SU-DHL-6 (cell line): ENCODE measurements at regions not wholly inside any gene's neighbourhood (a gene's known extent, or its start where the extent isn't known, plus 50 kb on each side); places are given as distances from the start of the nearest gene placed in this dataset.

Source experiments
- H2AFZ ChIP-seq: fragments of 200-600 bp; sonication (generic); 2 replicates; pipeline ENCODE4 v1.6.1; 2014; ENCODE audit warnings: low read depth, mild to moderate bottlenecking, moderate library complexity, mixed read lengths, antibody characterized with exemption, low read length; ENCODE audit not compliant: severe bottlenecking
- H3F3A ChIP-seq: fragments of 200-600 bp; shearing (Covaris generic); 2 replicates; pipeline ENCODE4 v1.6.0; 2016; ENCODE audit warnings: antibody characterized with exemption, mild to moderate bottlenecking; ENCODE audit not compliant: insufficient read depth
- H3K27ac ChIP-seq: fragments of 200-600 bp; sonication (generic); 2 replicates; pipeline ENCODE4 v1.5.1; 2016; ENCODE audit warnings: low read depth, mild to moderate bottlenecking, low read length, moderate library complexity, mixed read lengths
- H3K27me3 ChIP-seq: fragments of 200-600 bp; sonication (generic), shearing (Covaris generic); 2 replicates; pipeline ENCODE4 v1.6.0; 2014; ENCODE audit warnings: mild to moderate bottlenecking, low read length
- H3K36me3 ChIP-seq: fragments of 200-600 bp; sonication (generic); 2 replicates; pipeline ENCODE4 v1.6.1; 2014; ENCODE audit warnings: mild to moderate bottlenecking, low read length, mixed read lengths
- H3K4me2 ChIP-seq: fragments of 300-600, 200-600 bp; shearing (Covaris generic), sonication (generic); 2 replicates; pipeline ENCODE4 v1.6.0; 2014; ENCODE audit warnings: low read length, low read depth, mild to moderate bottlenecking; ENCODE audit not compliant: poor library complexity, severe bottlenecking
- H3K4me3 ChIP-seq: fragments of 200-600 bp; sonication (generic); 2 replicates; pipeline ENCODE4 v1.5.1; 2014; ENCODE audit warnings: antibody characterized with exemption, low read length, mild to moderate bottlenecking, mixed read lengths; ENCODE audit not compliant: insufficient read depth, poor library complexity, severe bottlenecking
- H3K79me2 ChIP-seq: fragments of 200-600 bp; sonication (generic); 2 replicates; pipeline ENCODE4 v1.6.1; 2014; ENCODE audit warnings: mild to moderate bottlenecking, low read length, moderate library complexity; ENCODE audit not compliant: insufficient read depth
- H3K9ac ChIP-seq: fragments of 200-600 bp; sonication (generic); 2 replicates; pipeline ENCODE4 v1.7.0; 2014; ENCODE audit warnings: mild to moderate bottlenecking, low read length
- H3K9me2 ChIP-seq: fragments of 200-600 bp; sonication (generic); replicated peaks from 2 replicates; pipeline ENCODE4 v1.6.1; 2014; ENCODE audit warnings: low read length; ENCODE audit not compliant: insufficient read depth
- H3K9me3 ChIP-seq: fragments of 200-600 bp; sonication (generic); 2 replicates; pipeline ENCODE4 v1.6.1; 2014; ENCODE audit warnings: low read length, mixed read lengths; ENCODE audit not compliant: insufficient read depth
- H4K20me1 ChIP-seq: fragments of 200-600 bp; sonication (generic); 2 replicates; pipeline ENCODE4 v1.6.1; 2014; ENCODE audit warnings: low read depth, mild to moderate bottlenecking, antibody characterized with exemption, low read length, moderate library complexity, mixed read lengths
- EZH2phosphoT487 ChIP-seq: fragments of 200-600 bp; sonication (generic), shearing (Covaris generic); conservative IDR thresholded peaks from 2 replicates; pipeline ENCODE4 v1.6.1; 2018; ENCODE audit warnings: mild to moderate bottlenecking, antibody characterized with exemption, low read length, moderate library complexity, mixed read lengths
- TF ChIP-seq, protein P1 (sequence below): fragments of 200-600 bp; sonication (generic); IDR thresholded peaks from one replicate; pipeline ENCODE4 v1.5.1; 2017; ENCODE audit warnings: antibody characterized with exemption, mild to moderate bottlenecking, low read length, moderate library complexity; ENCODE audit not compliant: insufficient read depth, poor library complexity, severe bottlenecking

- H3K4me3 ChIP-seq: no peak overlapping the region
- no peaks in the 10 kb centered on the region for H3K9me3 ChIP-seq
- TF ChIP-seq, protein P1, sequence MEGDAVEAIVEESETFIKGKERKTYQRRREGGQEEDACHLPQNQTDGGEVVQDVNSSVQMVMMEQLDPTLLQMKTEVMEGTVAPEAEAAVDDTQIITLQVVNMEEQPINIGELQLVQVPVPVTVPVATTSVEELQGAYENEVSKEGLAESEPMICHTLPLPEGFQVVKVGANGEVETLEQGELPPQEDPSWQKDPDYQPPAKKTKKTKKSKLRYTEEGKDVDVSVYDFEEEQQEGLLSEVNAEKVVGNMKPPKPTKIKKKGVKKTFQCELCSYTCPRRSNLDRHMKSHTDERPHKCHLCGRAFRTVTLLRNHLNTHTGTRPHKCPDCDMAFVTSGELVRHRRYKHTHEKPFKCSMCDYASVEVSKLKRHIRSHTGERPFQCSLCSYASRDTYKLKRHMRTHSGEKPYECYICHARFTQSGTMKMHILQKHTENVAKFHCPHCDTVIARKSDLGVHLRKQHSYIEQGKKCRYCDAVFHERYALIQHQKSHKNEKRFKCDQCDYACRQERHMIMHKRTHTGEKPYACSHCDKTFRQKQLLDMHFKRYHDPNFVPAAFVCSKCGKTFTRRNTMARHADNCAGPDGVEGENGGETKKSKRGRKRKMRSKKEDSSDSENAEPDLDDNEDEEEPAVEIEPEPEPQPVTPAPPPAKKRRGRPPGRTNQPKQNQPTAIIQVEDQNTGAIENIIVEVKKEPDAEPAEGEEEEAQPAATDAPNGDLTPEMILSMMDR: no peak
- TF ChIP-seq EZH2phosphoT487: no peak
- no peak overlapping the region for H3K9ac ChIP-seq
- H3K27me3 ChIP-seq: no peaks in the 10 kb centered on the region
- no peak overlapping the region for H3K4me2 ChIP-seq
- H4K20me1 ChIP-seq: no peaks in the 10 kb centered on the region
- no peaks in the 10 kb centered on the region for H3F3A ChIP-seq
- no peaks in the 10 kb centered on the region for H3K36me3 ChIP-seq
- no peaks in the 10 kb centered on the region for H3K9me2 ChIP-seq
- no peak overlapping the region for H3K27ac ChIP-seq
- H2AFZ ChIP-seq: no peak overlapping the region
- H3K79me2 ChIP-seq: no peaks in the 10 kb centered on the region
Observed at GRCh38 chr7:131628634-131629033, 72.2 kb upstream of the PODXL start.

DNA sequence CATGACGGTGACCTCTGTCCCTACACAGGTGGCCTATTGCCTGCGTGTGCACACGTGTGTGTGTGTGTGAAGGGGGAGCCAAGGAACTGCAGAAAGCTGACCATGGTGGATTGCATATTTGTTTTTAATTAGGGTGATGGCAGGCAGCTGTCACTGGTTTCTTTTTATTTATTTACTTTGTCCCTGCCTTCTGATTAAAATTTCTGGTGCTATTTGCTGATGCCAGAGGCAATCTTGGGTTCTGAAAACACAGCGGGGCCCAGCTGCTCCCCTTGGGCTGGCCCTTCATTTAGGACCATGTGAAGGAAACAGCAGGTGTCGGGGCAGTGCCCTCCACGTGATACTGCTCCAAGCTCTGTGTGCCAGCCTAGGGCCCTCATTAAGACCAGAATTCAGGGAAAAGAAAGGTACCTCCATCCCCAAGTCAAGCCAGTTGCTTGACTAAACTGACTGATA, 71.3 kb upstream of the PODXL start:
- Histone ChIP-seq H3K79me2 (no peaks in the 10 kb centered on the region), H3K9me3 (no peaks in the 10 kb centered on the region), H3F3A (no peaks in the 10 kb centered on the region), H4K20me1 (no peaks in the 10 kb centered on the region), H2AFZ (no peak overlapping the region), H3K4me2 (no peak overlapping the region), H3K27ac (no peak overlapping the region), H3K4me3 (no peak overlapping the region), H3K27me3 (no peaks in the 10 kb centered on the region), H3K9me2 (no peaks in the 10 kb centered on the region), H3K9ac (no peak overlapping the region), H3K36me3 (no peaks in the 10 kb centered on the region)
- no peak for TF ChIP-seq EZH2phosphoT487
- TF ChIP-seq, protein P1: no peak

DNA sequence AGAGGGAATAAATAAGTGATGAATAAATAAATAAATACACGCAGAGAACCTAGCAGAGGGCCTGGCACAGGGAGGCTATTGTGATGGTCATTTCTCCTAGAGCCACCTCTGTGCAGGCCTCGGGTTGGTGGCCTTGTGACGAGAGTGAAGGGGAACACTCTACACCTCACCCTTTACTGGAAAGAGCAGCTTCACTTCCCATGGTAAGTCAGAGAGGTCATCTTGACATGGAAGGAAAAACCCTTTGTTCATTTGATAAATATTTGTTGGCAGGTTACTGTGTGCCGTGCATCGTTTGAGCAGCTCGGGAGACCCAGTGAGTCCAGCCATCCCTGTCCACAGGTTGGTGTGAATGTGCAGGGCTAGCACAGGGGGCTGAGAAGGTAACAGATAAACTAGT, 70.2 kb upstream of the PODXL start:
- H3K9ac ChIP-seq: no peak overlapping the region
- no peak overlapping the region for H2AFZ ChIP-seq
- no peaks in the 10 kb centered on the region for H4K20me1 ChIP-seq
- TF ChIP-seq, protein P1: no peak
- TF ChIP-seq EZH2phosphoT487: no peak
- no peaks in the 10 kb centered on the region for H3K27me3 ChIP-seq
- H3K4me3 ChIP-seq: no peak overlapping the region
- no peak overlapping the region for H3K4me2 ChIP-seq
- H3K79me2 ChIP-seq: no peaks in the 10 kb centered on the region
- no peaks in the 10 kb centered on the region for H3K36me3 ChIP-seq
- no peaks in the 10 kb centered on the region for H3K9me3 ChIP-seq
- H3K9me2 ChIP-seq: no peaks in the 10 kb centered on the region
- no peak overlapping the region for H3K27ac ChIP-seq
- no peaks in the 10 kb centered on the region for H3F3A ChIP-seq
